ENCODE measurements at regions not wholly inside any gene's neighbourhood (a gene's known extent, or its start where the extent isn't known, plus 50 kb on each side); places are given as distances from the start of the nearest gene placed in this dataset.

DNA sequence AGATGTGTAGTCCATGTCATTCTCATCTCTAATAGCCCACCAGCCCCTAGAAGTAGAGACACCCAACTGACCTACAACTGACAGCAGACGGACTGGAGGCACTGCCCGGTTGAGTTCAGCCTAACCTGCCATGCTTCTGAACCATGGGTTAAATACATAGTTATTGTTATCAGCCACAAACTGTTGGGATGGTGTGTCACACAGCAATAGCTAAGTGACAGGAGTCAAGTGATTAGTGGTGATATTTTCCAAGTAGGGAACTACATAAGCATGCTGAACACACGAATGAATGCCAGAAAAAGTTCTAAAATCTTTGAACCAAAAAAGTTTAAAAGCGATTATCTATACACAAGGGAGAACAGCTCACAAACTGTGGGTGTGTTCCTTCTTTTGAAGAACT lies 80.1 kb downstream of the SYNE3 start:
- H3K36me3 Mint-ChIP-seq (ENCODE audit: insufficient read depth) = peaks cover 29% of the 10 kb centered on the region
- no peak for ATAC-seq (replicated peaks)
- H3K4me1 Mint-ChIP-seq (ENCODE audit: low read depth in 2 of 2) = no peaks in the 10 kb centered on the region
- DNase-seq = no peak
- no peaks in the 10 kb centered on the region for H3K27me3 Mint-ChIP-seq
- no peak overlapping the region for H3K4me3 Mint-ChIP-seq
- H3K27ac Mint-ChIP-seq = no peak overlapping the region
- H3K9me3 Mint-ChIP-seq = no peaks in the 10 kb centered on the region

DNA sequence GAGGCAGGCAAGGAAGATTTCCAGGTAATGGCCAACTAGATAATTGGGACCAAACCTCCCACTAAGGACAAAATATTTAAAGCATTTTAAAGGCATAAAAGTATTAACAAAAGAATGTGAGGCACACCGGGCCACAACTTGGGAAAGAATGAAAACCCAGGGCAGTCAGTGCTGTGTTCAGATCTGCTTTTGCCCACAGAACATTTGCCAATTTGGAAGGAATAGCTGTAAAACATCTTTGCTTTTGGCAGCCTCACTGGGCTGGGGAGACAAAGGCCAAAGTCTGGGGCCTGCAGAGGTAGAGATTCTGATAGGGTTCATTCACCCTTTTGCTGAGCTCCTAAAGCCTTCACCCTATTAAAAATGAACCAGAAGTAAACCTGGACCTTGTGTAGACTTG lies 82.3 kb downstream of the SYNE3 start:
- Mint-ChIP-seq H3K4me3 (no peak overlapping the region), H3K4me1 (ENCODE audit: low read depth in 2 of 2) (no peaks in the 10 kb centered on the region), H3K27ac (no peak overlapping the region), H3K9me3 (no peaks in the 10 kb centered on the region), H3K36me3 (ENCODE audit: insufficient read depth) (peaks cover 36% of the 10 kb centered on the region), H3K27me3 (no peaks in the 10 kb centered on the region)
- DNase-seq = no peak
- ATAC-seq (replicated peaks) = no peak

DNA sequence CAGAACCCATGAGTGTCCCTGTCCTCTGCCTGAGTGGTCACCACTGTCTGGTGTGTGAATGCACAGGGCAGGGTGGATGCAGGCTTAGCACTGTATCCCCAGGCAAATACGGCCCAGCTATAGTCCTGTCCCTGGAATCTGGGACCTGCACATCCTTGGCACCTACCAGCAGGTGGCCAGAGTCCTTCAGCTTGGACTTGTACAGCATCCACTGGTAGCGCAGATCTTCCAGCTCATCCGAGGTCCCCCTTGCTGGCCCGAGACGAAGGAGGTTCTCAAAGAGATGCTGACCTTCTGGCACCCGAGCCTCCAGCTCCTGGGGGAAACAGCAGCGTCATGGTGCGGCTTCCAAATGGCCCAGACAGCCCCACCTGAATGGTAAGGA lies 83.4 kb downstream of the SYNE3 start:
- no peaks in the 10 kb centered on the region for H3K27me3 Mint-ChIP-seq
- ATAC-seq (replicated peaks) = no peak
- H3K36me3 Mint-ChIP-seq (ENCODE audit: insufficient read depth) = peaks cover 31% of the 10 kb centered on the region
- no peaks in the 10 kb centered on the region for H3K9me3 Mint-ChIP-seq
- no peak overlapping the region for H3K4me3 Mint-ChIP-seq
- H3K27ac Mint-ChIP-seq = no peak overlapping the region
- DNase-seq = no peak
- no peaks in the 10 kb centered on the region for H3K4me1 Mint-ChIP-seq (ENCODE audit: low read depth in 2 of 2)

DNA sequence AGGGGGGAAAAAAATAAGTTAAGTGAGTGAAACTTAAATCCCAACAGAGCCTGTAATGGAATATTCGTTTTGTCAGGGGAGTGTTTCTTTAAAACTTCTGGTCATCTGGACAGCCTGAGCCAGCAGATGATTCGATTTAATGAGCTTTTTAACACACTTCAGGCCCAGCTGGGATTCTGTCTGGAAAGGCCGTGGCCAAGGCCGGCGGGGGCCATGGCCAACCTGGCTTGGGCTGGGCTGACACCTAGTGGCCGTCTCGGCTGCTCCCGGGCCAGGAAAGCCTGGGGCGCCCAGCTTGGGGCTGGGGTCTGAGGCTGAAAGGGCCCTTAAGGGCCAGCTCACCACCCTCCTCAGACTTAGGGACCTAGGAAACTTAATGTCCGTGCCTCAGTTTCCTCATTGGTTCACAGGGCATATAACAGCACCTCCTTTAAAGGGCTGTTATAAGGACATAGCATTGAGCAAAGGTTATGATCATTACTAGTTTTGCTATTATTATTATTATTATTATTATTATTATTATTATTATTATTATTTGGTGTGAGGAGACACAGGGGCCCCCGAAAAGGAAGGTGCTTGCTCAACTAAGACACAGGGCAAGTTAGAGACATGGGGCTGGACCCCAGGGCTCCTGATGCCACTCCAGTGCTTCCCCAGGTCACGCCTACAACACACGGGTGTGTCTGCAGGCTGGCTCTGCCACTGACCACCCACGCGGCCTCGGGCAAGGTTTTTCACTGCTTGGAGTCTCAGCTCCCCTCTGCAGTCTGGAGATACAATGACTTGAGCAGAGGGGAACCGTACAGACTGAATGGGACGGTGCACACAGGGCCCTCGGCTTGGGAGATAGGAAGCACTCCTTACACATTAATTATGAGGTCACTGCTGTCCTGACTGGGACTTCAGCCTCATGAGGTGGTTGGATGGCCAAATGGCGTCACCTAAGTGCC lies 84.0 kb downstream of the SYNE3 start:
- H3K4me1 Mint-ChIP-seq (ENCODE audit: low read depth in 2 of 2) = peaks cover 0 to 5% of the 10 kb centered on the region in 2 donors
- H3K36me3 Mint-ChIP-seq (ENCODE audit: insufficient read depth) = peaks cover 26% of the 10 kb centered on the region
- no peak overlapping the region for H3K27ac Mint-ChIP-seq
- H3K9me3 Mint-ChIP-seq = no peaks in the 10 kb centered on the region
- no peak for DNase-seq
- H3K27me3 Mint-ChIP-seq = no peaks in the 10 kb centered on the region
- H3K4me3 Mint-ChIP-seq = no peak overlapping the region
- ATAC-seq (replicated peaks) = no peak

DNA sequence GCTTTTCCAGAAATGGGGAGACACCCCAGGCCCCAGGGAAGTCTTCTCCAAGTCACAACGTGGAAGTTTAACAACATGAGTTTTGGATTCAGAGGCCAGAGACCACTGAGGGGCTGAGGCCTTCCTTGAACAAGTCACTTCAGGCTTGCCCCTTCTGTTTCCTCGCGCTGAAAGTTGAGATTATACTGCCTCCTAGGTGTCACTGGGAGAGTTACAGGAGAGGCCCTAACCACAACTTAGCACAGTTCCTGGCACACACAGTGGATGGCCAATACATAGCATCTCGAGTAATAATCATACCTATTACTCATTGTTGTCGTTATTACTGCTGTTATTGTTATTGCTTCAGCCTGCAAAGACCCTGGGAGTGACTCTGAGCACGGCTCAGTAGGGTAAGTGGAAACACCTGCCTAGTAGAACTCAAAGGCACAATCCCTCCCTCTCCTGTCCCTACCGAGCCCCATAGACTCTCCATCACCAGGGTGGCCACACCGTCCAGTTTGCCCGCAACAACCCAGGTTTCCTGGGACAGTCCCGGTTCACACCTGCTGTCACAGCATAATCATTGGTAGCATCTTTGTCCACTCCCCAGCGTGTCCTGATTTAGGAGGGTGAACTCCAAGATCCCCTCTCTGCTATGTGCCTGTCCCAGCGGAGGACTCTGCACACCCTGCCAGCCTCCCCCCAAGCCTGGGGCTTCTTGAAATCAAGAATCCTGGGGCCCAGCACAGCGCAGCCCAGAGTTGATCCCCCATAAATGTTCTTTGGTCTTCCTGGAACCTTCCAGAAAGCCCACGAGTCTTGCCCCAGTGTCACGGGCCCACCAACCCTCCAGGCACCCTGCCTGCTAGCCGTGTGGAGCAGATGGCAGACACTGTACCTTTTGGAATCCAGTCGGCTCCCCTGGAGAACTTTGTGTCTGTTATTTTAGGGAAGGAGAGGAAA lies 85.0 kb downstream of the SYNE3 start:
- Mint-ChIP-seq H3K9me3 (no peaks in the 10 kb centered on the region), H3K4me3 (no peak overlapping the region), H3K27ac (no peak overlapping the region), H3K4me1 (ENCODE audit: low read depth in 2 of 2) (peaks cover 0 to 5% of the 10 kb centered on the region in 2 donors), H3K27me3 (no peaks in the 10 kb centered on the region), H3K36me3 (ENCODE audit: insufficient read depth) (peaks cover 26% of the 10 kb centered on the region)
- ATAC-seq (replicated peaks) = no peak
- DNase-seq = no peak

DNA sequence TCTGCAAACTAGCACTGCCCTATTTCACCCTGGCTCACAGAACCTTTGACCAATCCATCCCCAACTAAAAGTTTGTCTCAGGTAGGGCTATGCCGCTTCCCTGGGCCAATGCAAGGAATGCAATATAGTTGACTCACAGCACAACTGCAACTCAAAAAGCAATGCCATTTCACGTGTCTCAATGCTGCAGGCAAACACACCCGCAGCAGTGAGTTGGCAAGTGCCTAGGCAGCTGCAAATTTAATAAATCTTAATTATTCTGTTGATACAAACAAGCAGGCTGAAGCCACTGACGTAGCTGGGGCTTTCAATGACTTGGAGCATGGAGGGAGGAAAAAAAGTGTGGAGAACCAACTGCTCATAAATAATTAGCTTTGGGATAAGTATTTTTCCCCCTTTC lies 87.9 kb downstream of the SYNE3 start:
- Mint-ChIP-seq H3K4me1 (ENCODE audit: low read depth in 2 of 2) (peaks cover 0 to 9% of the 10 kb centered on the region in 2 donors), H3K4me3 (no peak overlapping the region), H3K9me3 (no peaks in the 10 kb centered on the region), H3K27ac (peak overlapping the region; percentile 15 to 16), H3K36me3 (ENCODE audit: insufficient read depth) (peaks cover 24% of the 10 kb centered on the region), H3K27me3 (no peaks in the 10 kb centered on the region)
- ATAC-seq (replicated peaks) (no peak), DNase-seq (no peak)

DNA sequence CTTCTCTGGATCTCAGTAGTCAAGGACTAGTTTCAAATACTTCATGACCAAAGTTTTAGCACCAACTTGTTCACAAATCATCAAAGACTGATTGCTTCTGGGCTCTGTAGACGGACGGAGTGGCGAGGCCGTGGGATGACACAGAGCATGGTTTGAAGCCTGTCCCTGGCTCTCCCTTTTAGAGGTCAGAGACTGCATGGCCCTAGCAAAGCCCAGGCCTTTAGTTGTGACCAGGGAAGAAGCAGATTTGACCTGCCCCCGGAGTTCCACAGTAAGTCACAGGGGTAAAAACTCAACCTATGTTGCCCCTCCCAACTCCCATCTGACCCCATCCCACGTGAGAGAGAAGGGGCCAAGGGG lies 90.4 kb downstream of the SYNE3 start:
- Mint-ChIP-seq H3K27ac (peak overlapping the region in 1 of 2 donors; percentile 33), H3K4me1 (ENCODE audit: low read depth in 2 of 2) (peaks cover 0 to 9% of the 10 kb centered on the region in 2 donors), H3K27me3 (no peaks in the 10 kb centered on the region), H3K9me3 (no peaks in the 10 kb centered on the region), H3K4me3 (no peak overlapping the region), H3K36me3 (ENCODE audit: insufficient read depth) (peaks cover 18% of the 10 kb centered on the region)
- ATAC-seq (replicated peaks) (no peak), DNase-seq (no peak)

DNA sequence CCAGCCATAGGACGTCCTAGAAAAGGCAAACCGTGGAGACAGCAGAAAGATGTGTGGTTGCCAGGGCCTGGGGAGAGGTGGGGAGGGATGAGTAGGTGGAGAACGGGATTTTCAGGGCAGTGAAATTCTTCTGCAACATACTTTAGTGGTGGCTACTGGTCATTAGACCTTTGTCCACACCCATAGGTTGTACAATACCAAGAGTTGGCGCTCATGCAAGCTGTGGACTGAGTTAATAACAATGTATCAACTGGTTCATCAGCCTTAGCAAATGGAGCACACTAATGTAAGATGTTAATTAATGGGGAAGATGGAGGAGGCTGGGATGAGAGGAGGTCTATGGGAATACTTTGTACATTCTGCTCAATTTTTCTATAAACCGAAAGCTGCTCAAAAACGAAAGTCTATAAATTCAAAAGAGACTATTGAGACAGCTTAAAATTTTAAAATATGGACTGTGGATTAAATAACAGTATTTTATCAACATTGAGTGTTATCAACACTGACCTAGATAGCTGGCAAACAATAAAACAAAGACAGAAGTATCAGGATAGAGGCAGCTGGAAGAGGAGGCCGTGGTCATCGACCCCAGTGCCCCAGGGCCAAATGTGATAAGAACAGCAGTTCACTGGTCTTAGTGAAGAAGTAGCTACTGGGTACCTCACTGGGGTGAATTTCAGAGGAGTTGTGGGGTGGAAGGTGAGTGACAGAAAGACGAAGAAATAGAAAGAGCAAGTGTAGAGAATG lies 90.9 kb downstream of the SYNE3 start:
- DNase-seq = no peak
- H3K27me3 Mint-ChIP-seq = no peaks in the 10 kb centered on the region
- no peak for ATAC-seq (replicated peaks)
- H3K27ac Mint-ChIP-seq = peak overlapping the region; percentile 33 to 73
- no peaks in the 10 kb centered on the region for H3K9me3 Mint-ChIP-seq
- peaks cover 19% of the 10 kb centered on the region for H3K36me3 Mint-ChIP-seq (ENCODE audit: insufficient read depth)
- peaks cover 0 to 9% of the 10 kb centered on the region in 2 donors for H3K4me1 Mint-ChIP-seq (ENCODE audit: low read depth in 2 of 2)
- no peak overlapping the region for H3K4me3 Mint-ChIP-seq

DNA sequence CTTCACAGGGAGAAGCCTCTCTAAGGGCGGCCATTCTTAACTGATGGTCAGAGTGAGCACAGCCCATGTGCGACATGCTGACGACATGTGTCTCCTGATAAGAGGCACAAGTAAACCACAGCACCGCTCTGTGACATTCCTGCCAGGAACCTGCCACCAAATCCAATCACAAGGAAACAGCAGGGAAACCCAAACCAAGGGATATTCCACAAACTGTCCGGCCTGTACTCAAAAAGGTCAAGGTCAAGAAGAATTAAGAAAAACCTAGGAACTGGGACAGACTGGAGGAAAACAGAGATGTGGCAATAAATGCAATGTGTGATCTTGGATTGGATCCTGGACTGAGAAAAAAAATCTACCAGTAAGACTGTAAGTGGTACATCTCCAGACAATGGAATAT lies 91.9 kb downstream of the SYNE3 start:
- Mint-ChIP-seq H3K27ac (peak overlapping the region in 1 of 2 donors; percentile 33), H3K27me3 (no peaks in the 10 kb centered on the region), H3K4me1 (ENCODE audit: low read depth in 2 of 2) (peaks cover 0 to 9% of the 10 kb centered on the region in 2 donors), H3K36me3 (ENCODE audit: insufficient read depth) (peaks cover 19% of the 10 kb centered on the region), H3K4me3 (no peak overlapping the region), H3K9me3 (peaks cover 0 to 5% of the 10 kb centered on the region in 2 donors)
- DNase-seq = no peak
- no peak for ATAC-seq (replicated peaks)

DNA sequence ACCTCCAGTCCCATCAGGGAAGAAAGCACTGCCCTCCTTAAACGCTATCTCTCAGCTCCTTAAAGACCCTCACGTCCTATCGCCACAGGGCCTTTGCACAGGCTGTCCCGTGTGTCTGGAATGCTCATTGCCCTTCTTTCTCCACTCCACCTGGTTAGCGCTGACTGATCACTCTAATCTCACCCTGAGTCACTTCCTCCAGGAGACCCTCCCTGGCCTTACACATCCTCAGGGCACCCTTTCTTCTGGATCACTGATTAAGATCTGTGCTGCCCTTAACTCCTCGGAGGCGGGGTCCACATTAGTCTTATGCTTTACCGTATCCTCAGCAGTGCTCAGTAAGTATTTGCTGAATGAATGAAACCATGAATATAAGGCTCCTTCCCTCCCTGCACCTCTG lies 94.7 kb downstream of the SYNE3 start:
- ATAC-seq (replicated peaks) (no peak), DNase-seq (no peak)
- Mint-ChIP-seq H3K9me3 (peaks cover 0 to 8% of the 10 kb centered on the region in 2 donors), H3K36me3 (ENCODE audit: insufficient read depth) (peaks cover 27% of the 10 kb centered on the region), H3K4me1 (ENCODE audit: low read depth in 2 of 2) (peaks cover 1 to 3% of the 10 kb centered on the region in 2 donors), H3K27me3 (no peaks in the 10 kb centered on the region), H3K4me3 (no peak overlapping the region), H3K27ac (peak overlapping the region; percentile 62 to 78)

DNA sequence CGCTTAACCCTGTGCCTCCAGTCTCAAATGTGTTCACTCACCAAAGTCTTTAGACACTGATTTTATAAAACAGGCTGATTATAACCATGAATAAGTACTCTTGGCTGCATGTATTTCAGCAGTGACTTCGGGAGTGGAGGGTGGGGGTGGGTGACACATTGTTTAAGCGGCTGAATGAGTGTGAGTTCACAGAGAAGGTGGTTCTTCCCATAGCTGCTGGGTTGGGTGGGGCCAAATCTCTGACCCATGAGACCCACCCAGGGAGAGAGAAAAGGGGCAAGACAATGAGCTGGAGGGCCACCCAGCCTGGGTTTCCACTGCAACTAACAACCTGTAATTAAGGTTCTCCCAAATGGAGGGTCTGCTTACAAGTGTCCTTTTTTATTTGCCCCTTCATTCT lies 96.4 kb downstream of the SYNE3 start:
- no peaks in the 10 kb centered on the region for H3K27me3 Mint-ChIP-seq
- peaks cover 36% of the 10 kb centered on the region for H3K36me3 Mint-ChIP-seq (ENCODE audit: insufficient read depth)
- DNase-seq = no peak
- peaks cover 1 to 3% of the 10 kb centered on the region in 2 donors for H3K4me1 Mint-ChIP-seq (ENCODE audit: low read depth in 2 of 2)
- peak overlapping the region in 1 of 2 donors; percentile 11 for H3K27ac Mint-ChIP-seq
- H3K9me3 Mint-ChIP-seq = peaks cover 0 to 8% of the 10 kb centered on the region in 2 donors
- ATAC-seq (replicated peaks) = no peak
- no peak overlapping the region for H3K4me3 Mint-ChIP-seq

DNA sequence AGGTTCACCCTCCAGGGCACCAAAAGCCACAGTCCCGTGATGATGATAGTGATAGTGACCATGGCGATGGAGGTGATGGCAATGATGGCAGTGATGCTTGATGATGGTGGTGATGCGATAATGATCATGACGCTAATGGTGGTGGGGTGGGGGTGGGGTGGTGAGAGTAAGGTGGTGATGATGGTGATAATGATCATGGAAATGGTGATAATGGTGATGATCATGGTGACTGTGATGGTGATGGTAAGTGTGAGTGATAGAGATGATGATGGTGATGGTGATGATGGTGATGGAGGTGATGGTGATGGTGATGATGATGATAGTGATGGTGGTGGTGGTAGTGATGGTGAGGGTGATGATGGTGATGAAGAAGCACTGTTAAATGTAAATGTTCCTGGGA lies 96.9 kb downstream of the SYNE3 start:
- DNase-seq = no peak
- no peak overlapping the region for H3K4me3 Mint-ChIP-seq
- peaks cover 34% of the 10 kb centered on the region for H3K36me3 Mint-ChIP-seq (ENCODE audit: insufficient read depth)

DNA sequence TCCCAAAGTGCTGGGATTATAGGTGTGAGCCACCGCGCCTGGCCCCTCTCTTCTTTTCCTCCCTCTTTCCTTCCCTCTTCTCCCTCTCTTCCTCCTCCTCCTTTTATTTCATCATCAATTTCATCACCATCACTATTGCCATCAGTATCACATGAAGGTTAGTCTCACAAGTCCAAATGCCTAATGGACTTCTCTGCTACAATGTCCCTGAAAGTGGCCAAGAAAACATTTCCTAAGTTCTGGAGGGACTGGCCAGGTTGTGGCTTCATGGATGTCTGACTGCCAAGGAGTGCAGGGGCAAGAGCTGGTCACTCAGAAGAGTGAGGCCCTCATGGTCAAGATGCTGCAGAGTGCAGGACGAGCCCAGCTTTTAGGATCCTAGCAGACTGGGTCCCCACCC lies 97.6 kb downstream of the SYNE3 start:
- Mint-ChIP-seq H3K27ac (no peak overlapping the region), H3K4me3 (no peak overlapping the region), H3K36me3 (ENCODE audit: insufficient read depth) (peaks cover 34% of the 10 kb centered on the region), H3K27me3 (no peaks in the 10 kb centered on the region), H3K9me3 (peaks cover 0 to 8% of the 10 kb centered on the region in 2 donors), H3K4me1 (ENCODE audit: low read depth in 2 of 2) (peaks cover under 1 to 1% of the 10 kb centered on the region in 2 donors)
- DNase-seq (no peak), ATAC-seq (replicated peaks) (no peak)

More for the DNA sequence above, 96.9 kb downstream of the SYNE3 start:
- peaks cover 0 to 8% of the 10 kb centered on the region in 2 donors for H3K9me3 Mint-ChIP-seq
- H3K27me3 Mint-ChIP-seq = no peaks in the 10 kb centered on the region
- H3K4me1 Mint-ChIP-seq (ENCODE audit: low read depth in 2 of 2) = peaks cover 1 to 3% of the 10 kb centered on the region in 2 donors
- ATAC-seq (replicated peaks) = no peak
- H3K27ac Mint-ChIP-seq = no peak overlapping the region
